ENCODE measurements at regions not wholly inside any gene's neighbourhood (a gene's known extent, or its start where the extent isn't known, plus 50 kb on each side); places are given as distances from the start of the nearest gene placed in this dataset.
A peak's percentile ranks its signal among the peaks of the same experiment; 100 is the strongest.
"Not testable (repeated sequence)": the region's sequence is repeated elsewhere in the genome, so short reads cannot be mapped to it uniquely, and the experiment has no call there.

- DNase-seq: no peak
Measured at GRCh38 chr3:35849496-35849895, 210.2 kb downstream of the ARPP21 start.

GRCh38 chr3:35849963-35850362 is 210.6 kb downstream of the ARPP21 start:
- no peak for DNase-seq

GRCh38 chr3:35857004-35857403 is 217.7 kb downstream of the ARPP21 start:
- no peak for DNase-seq

- no peak for DNase-seq
Measured at GRCh38 chr3:35862057-35862456, 222.7 kb downstream of the ARPP21 start.

GRCh38 chr3:35864871-35865270 is 225.5 kb downstream of the ARPP21 start:
- no peak for DNase-seq

- DNase-seq: no peak
Measured at GRCh38 chr3:35867791-35868190, 228.5 kb downstream of the ARPP21 start.

GRCh38 chr3:35871009-35871408 is 231.7 kb downstream of the ARPP21 start:
- DNase-seq: no peak

GRCh38 chr3:35883929-35884328 is 244.6 kb downstream of the ARPP21 start:
- no peak for DNase-seq

- no peak for DNase-seq
Measured at GRCh38 chr3:35894735-35895134, 255.4 kb downstream of the ARPP21 start.

- no peak for DNase-seq
Measured at GRCh38 chr3:35899245-35899644, 259.9 kb downstream of the ARPP21 start.

- no peak for DNase-seq
Measured at GRCh38 chr3:35900079-35900478, 260.8 kb downstream of the ARPP21 start.

GRCh38 chr3:35908366-35909232 is 269.3 kb downstream of the ARPP21 start:
- peak; percentile 30 for DNase-seq

GRCh38 chr3:35919160-35919559 is 279.8 kb downstream of the ARPP21 start:
- DNase-seq: no peak

GRCh38 chr3:35921718-35922117 is 282.4 kb downstream of the ARPP21 start:
- DNase-seq: no peak

GRCh38 chr3:35924070-35924469 is 284.7 kb downstream of the ARPP21 start:
- DNase-seq: not testable (repeated sequence)

GRCh38 chr3:35927441-35927840 is 288.1 kb downstream of the ARPP21 start:
- no peak for DNase-seq

GRCh38 chr3:35929158-35929557 is 289.8 kb downstream of the ARPP21 start:
- no peak for DNase-seq

- no peak for DNase-seq
Measured at GRCh38 chr3:35931867-35932266, 292.5 kb downstream of the ARPP21 start.

- no peak for DNase-seq
Measured at GRCh38 chr3:35932995-35933394, 293.7 kb downstream of the ARPP21 start.

GRCh38 chr3:35936571-35936970 is 297.2 kb downstream of the ARPP21 start:
- no peak for DNase-seq

GRCh38 chr3:35944926-35945710 is 305.8 kb downstream of the ARPP21 start:
- DNase-seq: no peak

- no peak for DNase-seq
Measured at GRCh38 chr3:35946121-35946853, 307.0 kb downstream of the ARPP21 start.

- DNase-seq: peak; percentile 67
Measured at GRCh38 chr3:35946854-35947515, 307.7 kb downstream of the ARPP21 start.
